ENCODE measurements at regions not wholly inside any gene's neighbourhood (a gene's known extent, or its start where the extent isn't known, plus 50 kb on each side); places are given as distances from the start of the nearest gene placed in this dataset.
"Not testable (repeated sequence)": the region's sequence is repeated elsewhere in the genome, so short reads cannot be mapped to it uniquely, and the experiment has no call there.

- no peak for DNase-seq (ENCODE audit: low read depth)
Measured at GRCh38 chr5:27491746-27492439, 453.5 kb upstream of the CDH9 start.

- no peak for DNase-seq (ENCODE audit: low read depth)
Measured at GRCh38 chr5:27491047-27491446, 452.7 kb upstream of the CDH9 start.

- no peak for DNase-seq (ENCODE audit: low read depth)
Measured at GRCh38 chr5:27489701-27490100, 451.3 kb upstream of the CDH9 start.

- no peak for DNase-seq (ENCODE audit: low read depth)
Measured at GRCh38 chr5:27482663-27483062, 444.3 kb upstream of the CDH9 start.

- no peak for DNase-seq (ENCODE audit: low read depth)
Measured at GRCh38 chr5:27479859-27480258, 441.5 kb upstream of the CDH9 start.

GRCh38 chr5:27477550-27477949 lies 439.2 kb upstream of the CDH9 start:
- no peak for DNase-seq (ENCODE audit: low read depth)

GRCh38 chr5:27476356-27476988 lies 438.1 kb upstream of the CDH9 start:
- DNase-seq (ENCODE audit: low read depth), result no peak

- no peak for DNase-seq (ENCODE audit: low read depth)
Measured at GRCh38 chr5:27475063-27475462, 436.7 kb upstream of the CDH9 start.

- DNase-seq (ENCODE audit: low read depth), result no peak
Measured at GRCh38 chr5:27474395-27474794, 436.0 kb upstream of the CDH9 start.

- no peak for DNase-seq (ENCODE audit: low read depth)
Measured at GRCh38 chr5:27474047-27474309, 435.6 kb upstream of the CDH9 start.

GRCh38 chr5:27473307-27474046 lies 435.1 kb upstream of the CDH9 start:
- no peak for DNase-seq (ENCODE audit: low read depth)

- no peak for DNase-seq (ENCODE audit: low read depth)
Measured at GRCh38 chr5:27472871-27473270, 434.5 kb upstream of the CDH9 start.

GRCh38 chr5:27472000-27472763 lies 433.8 kb upstream of the CDH9 start:
- DNase-seq (ENCODE audit: low read depth), result peak; percentile 18

- no peak for DNase-seq (ENCODE audit: low read depth)
Measured at GRCh38 chr5:27466959-27467358, 428.6 kb upstream of the CDH9 start.

- no peak for DNase-seq (ENCODE audit: low read depth)
Measured at GRCh38 chr5:27465140-27465539, 426.8 kb upstream of the CDH9 start.

- no peak for DNase-seq (ENCODE audit: low read depth)
Measured at GRCh38 chr5:27463446-27464149, 425.2 kb upstream of the CDH9 start.

GRCh38 chr5:27462936-27463335 lies 424.6 kb upstream of the CDH9 start:
- DNase-seq (ENCODE audit: low read depth), result no peak

GRCh38 chr5:27458287-27458686 lies 419.9 kb upstream of the CDH9 start:
- no peak for DNase-seq (ENCODE audit: low read depth)

GRCh38 chr5:27451377-27451776 lies 413.0 kb upstream of the CDH9 start:
- no peak for DNase-seq (ENCODE audit: low read depth)

GRCh38 chr5:27450607-27451006 lies 412.2 kb upstream of the CDH9 start:
- DNase-seq (ENCODE audit: low read depth), result no peak

GRCh38 chr5:27439383-27439782 lies 401.0 kb upstream of the CDH9 start:
- not testable (repeated sequence) for DNase-seq (ENCODE audit: low read depth)

GRCh38 chr5:27437594-27438200 lies 399.3 kb upstream of the CDH9 start:
- DNase-seq (ENCODE audit: low read depth), result no peak

Measured in GM04503 (cell line).